HEK293 (cell line): ENCODE measurements at regions not wholly inside any gene's neighbourhood (a gene's known extent, or its start where the extent isn't known, plus 50 kb on each side); places are given as distances from the start of the nearest gene placed in this dataset.
A peak's percentile ranks its signal among the peaks of the same experiment; 100 is the strongest.

Experiments
- CTCF ChIA-PET: fragments of 350-600 bp; formaldehyde crosslinking; extraction: SDS; loops from one replicate; lab custom pipeline; 2021; ENCODE audit warnings: antibody characterized with exemption; lab: Yijun Ruan, JAX
- POLR2A ChIA-PET: fragments of 300-600 bp; formaldehyde crosslinking; extraction: SDS; loops from one replicate; lab custom pipeline; 2020; ENCODE audit warnings: antibody characterized with exemption, inconsistent platforms; lab: Yijun Ruan, JAX
- H3K27ac ChIP-seq: fragments of 200-500 bp; sonication (Bioruptor generic); 2 replicates; pipeline ENCODE4 v1.5.1; 2014; ENCODE audit warnings: low read depth, low read length, control low read depth, inconsistent platforms; ENCODE audit errors: extremely low read depth
- H3K36me3 ChIP-seq, 2 experiments: fragments of 200-500 bp in 1 of 2; sonication (Bioruptor generic) in 1 of 2; 1 replicate in 1 of 2; 2 replicates in 1 of 2; pipeline ENCODE4 v1.5.1; 2014 to 2017; ENCODE audit warnings: inconsistent platforms in 2 of 2, low read length in 2 of 2; ENCODE audit not compliant: control insufficient read depth in 2 of 2, insufficient read depth in 1 of 2
- H3K4me1 ChIP-seq: fragments of 200-500 bp; sonication (Bioruptor generic); 2 replicates; pipeline ENCODE4 v1.5.1; 2014; ENCODE audit warnings: mild to moderate bottlenecking, low read length, inconsistent platforms; ENCODE audit not compliant: control insufficient read depth, insufficient read depth
- H3K4me3 ChIP-seq: 2 replicates; pipeline ENCODE4 v1.5.1; 2011; ENCODE audit warnings: low read depth, mild to moderate bottlenecking, control low read depth, low read length, moderate library complexity
- H3K9me3 ChIP-seq: fragments of 200-500 bp; sonication (Bioruptor generic); 2 replicates; pipeline ENCODE4 v1.5.1; 2014; ENCODE audit warnings: low read depth, low read length, inconsistent platforms; ENCODE audit not compliant: control insufficient read depth, insufficient read depth
- BCL6B ChIP-seq: fragments of 450-650 bp; formaldehyde crosslinking; IDR thresholded peaks from 2 replicates; pipeline ENCODE4 v1.5.1; 2017; ENCODE audit warnings: missing biosample characterization, missing genetic modification characterization
- HOXD13 ChIP-seq: sonication (generic); formaldehyde crosslinking; IDR thresholded peaks from 2 replicates; pipeline ENCODE4 v1.8.0; 2022; ENCODE audit warnings: missing genetic modification reagents, borderline replicate concordance
- KLF10 ChIP-seq: fragments of 450-650 bp; IDR thresholded peaks from 2 replicates; pipeline ENCODE4 v1.5.1; 2018; ENCODE audit warnings: missing biosample characterization, mild to moderate bottlenecking, missing genetic modification characterization
- OVOL3 ChIP-seq: fragments of 450-650 bp; formaldehyde crosslinking; IDR thresholded peaks from 2 replicates; pipeline ENCODE4 v1.5.1; 2016; ENCODE audit warnings: missing biosample characterization, missing genetic modification characterization
- RBAK ChIP-seq: fragments of 450-650 bp; formaldehyde crosslinking; IDR thresholded peaks from 2 replicates; pipeline ENCODE4 v1.5.1; 2016; ENCODE audit warnings: missing biosample characterization, missing genetic modification characterization
- SCRT2 ChIP-seq: fragments of 450-650 bp; formaldehyde crosslinking; IDR thresholded peaks from 2 replicates; pipeline ENCODE4 v1.5.1; 2016; ENCODE audit warnings: missing biosample characterization, missing genetic modification characterization
- TRIM28 ChIP-seq: IDR thresholded peaks from 2 replicates; pipeline ENCODE4 v1.6.1; 2011; ENCODE audit warnings: low read length, control low read depth, borderline replicate concordance
- WT1 ChIP-seq: fragments of 450-650 bp; formaldehyde crosslinking; IDR thresholded peaks from 2 replicates; pipeline ENCODE4 v1.5.1; 2016; ENCODE audit warnings: missing biosample characterization, missing genetic modification characterization
- ZBTB11 ChIP-seq: fragments of 450-650 bp; formaldehyde crosslinking; conservative IDR thresholded peaks from 2 replicates; pipeline ENCODE4 v1.5.1; 2016; ENCODE audit warnings: low read depth, missing biosample characterization, missing genetic modification characterization
- ZNF133 ChIP-seq: fragments of 450-650 bp; formaldehyde crosslinking; IDR thresholded peaks from 2 replicates; pipeline ENCODE4 v1.5.1; 2016; ENCODE audit warnings: missing biosample characterization, missing genetic modification characterization
- ZNF146 ChIP-seq: fragments of 450-650 bp; formaldehyde crosslinking; IDR thresholded peaks from 2 replicates; pipeline ENCODE4 v1.5.1; 2016; ENCODE audit warnings: missing biosample characterization, missing genetic modification characterization
- ZNF155 ChIP-seq: fragments of 450-650 bp; formaldehyde crosslinking; IDR thresholded peaks from 2 replicates; pipeline ENCODE4 v1.5.1; 2016; ENCODE audit warnings: missing biosample characterization, missing genetic modification characterization
- ZNF366 ChIP-seq: fragments of 450-650 bp; formaldehyde crosslinking; conservative IDR thresholded peaks from 2 replicates; pipeline ENCODE4 v1.5.1; 2016; ENCODE audit warnings: missing biosample characterization, missing genetic modification characterization
- ZNF404 ChIP-seq: fragments of 450-650 bp; formaldehyde crosslinking; IDR thresholded peaks from 2 replicates; pipeline ENCODE4 v1.5.1; 2017; ENCODE audit warnings: missing biosample characterization, missing genetic modification characterization
- ZNF416 ChIP-seq: fragments of 450-650 bp; formaldehyde crosslinking; IDR thresholded peaks from 2 replicates; pipeline ENCODE4 v1.5.1; 2016; ENCODE audit warnings: missing biosample characterization, missing genetic modification characterization
- ZNF426 ChIP-seq: fragments of 450-650 bp; formaldehyde crosslinking; IDR thresholded peaks from 2 replicates; pipeline ENCODE4 v1.5.1; 2017; ENCODE audit warnings: missing biosample characterization, missing genetic modification characterization, mild to moderate bottlenecking, inconsistent platforms, moderate library complexity
- ZNF510 ChIP-seq: fragments of 450-650 bp; formaldehyde crosslinking; IDR thresholded peaks from 2 replicates; pipeline ENCODE4 v1.5.1; 2018; ENCODE audit warnings: mild to moderate bottlenecking, missing genetic modification characterization, missing biosample characterization; ENCODE audit not compliant: insufficient replicate concordance
- ZNF521 ChIP-seq: fragments of 450-650 bp; formaldehyde crosslinking; IDR thresholded peaks from 2 replicates; pipeline ENCODE4 v1.5.1; 2017; ENCODE audit warnings: missing biosample characterization, mild to moderate bottlenecking, missing genetic modification characterization
- ZNF529 ChIP-seq: fragments of 450-650 bp; formaldehyde crosslinking; IDR thresholded peaks from 2 replicates; pipeline ENCODE4 v1.5.1; 2017; ENCODE audit warnings: missing genetic modification characterization, missing biosample characterization; ENCODE audit not compliant: insufficient replicate concordance
- ZNF555 ChIP-seq: fragments of 450-650 bp; formaldehyde crosslinking; conservative IDR thresholded peaks from 2 replicates; pipeline ENCODE4 v1.5.1; 2017; ENCODE audit warnings: missing biosample characterization, mild to moderate bottlenecking, missing genetic modification characterization, inconsistent platforms
- ZNF610 ChIP-seq: fragments of 450-650 bp; formaldehyde crosslinking; IDR thresholded peaks from 2 replicates; pipeline ENCODE4 v1.5.1; 2016; ENCODE audit warnings: missing biosample characterization, missing genetic modification characterization, borderline replicate concordance
- ZNF707 ChIP-seq: fragments of 450-650 bp; formaldehyde crosslinking; IDR thresholded peaks from 2 replicates; pipeline ENCODE4 v1.5.1; 2016; ENCODE audit warnings: missing biosample characterization, missing genetic modification characterization
- ZNF837 ChIP-seq: fragments of 450-650 bp; formaldehyde crosslinking; IDR thresholded peaks from 2 replicates; pipeline ENCODE4 v1.5.1; 2016; ENCODE audit warnings: missing biosample characterization, missing genetic modification characterization
- ZSCAN23 ChIP-seq: fragments of 450-650 bp; formaldehyde crosslinking; IDR thresholded peaks from 2 replicates; pipeline ENCODE4 v1.5.1; 2016; ENCODE audit warnings: missing biosample characterization, missing genetic modification characterization
- ZSCAN30 ChIP-seq: fragments of 450-650 bp; IDR thresholded peaks from 2 replicates; pipeline ENCODE4 v1.5.1; 2018; ENCODE audit warnings: missing biosample characterization, mild to moderate bottlenecking, missing genetic modification characterization, moderate library complexity
- ZSCAN4 ChIP-seq: fragments of 450-650 bp; formaldehyde crosslinking; IDR thresholded peaks from 2 replicates; pipeline ENCODE4 v1.5.1; 2017; ENCODE audit warnings: missing biosample characterization, missing genetic modification characterization
- ZXDB ChIP-seq: fragments of 450-650 bp; formaldehyde crosslinking; IDR thresholded peaks from 2 replicates; pipeline ENCODE4 v1.5.1; 2016; ENCODE audit warnings: missing biosample characterization, missing genetic modification characterization

DNA sequence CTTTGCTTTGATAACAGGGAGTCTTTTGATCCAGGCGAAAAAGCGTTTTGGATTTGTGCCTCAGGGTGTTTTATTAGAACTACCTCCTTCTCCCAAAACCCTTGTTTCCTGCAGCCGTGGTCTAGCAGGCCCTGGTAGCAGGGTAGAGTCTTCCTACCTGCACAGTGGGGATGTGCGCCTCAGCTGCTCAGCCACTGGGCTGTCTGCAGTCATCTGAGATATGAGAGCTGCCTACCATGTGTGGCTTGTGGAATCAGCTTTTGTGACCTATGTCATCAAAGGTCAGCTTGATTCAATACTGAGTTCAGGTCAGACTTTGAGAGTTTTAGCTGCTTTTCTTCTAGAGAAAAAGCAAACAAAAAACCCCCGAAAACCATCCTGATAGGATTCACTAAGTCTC lies 279.5 kb downstream of the CLIC5 start:
- Histone ChIP-seq H3K4me1 (no peaks in the 10 kb centered on the region), H3K27ac (no peak overlapping the region), H3K36me3 (no peaks in the 10 kb centered on the region), H3K9me3 (no peaks in the 10 kb centered on the region)
- CTCF ChIA-PET, result interaction anchor here (0.7 to 0.9 kb wide), 2 partner anchors 22 to 1069 kb away, joined by 3 read pairs; no protein-coding TSS in a partner anchor
- POLR2A ChIA-PET, result interaction anchor here (0.5 kb wide), 1 partner anchor 555 kb away, joined by 4 read pairs; no protein-coding TSS in a partner anchor
- no peak for TF ChIP-seq ZNF510 (tag by site-specific recombination)
- TF ChIP-seq ZNF837 (tag by site-specific recombination), result no peak
- TF ChIP-seq ZNF366 (tag by site-specific recombination), result no peak
- no peak for TF ChIP-seq ZSCAN30 (tag by site-specific recombination)
- no peak for TF ChIP-seq ZNF426
- TF ChIP-seq BCL6B (tag by site-specific recombination), result no peak
- TF ChIP-seq ZNF529, result no peak
- TF ChIP-seq ZNF146 (tag by site-specific recombination), result no peak
- no peak for TF ChIP-seq TRIM28
- TF ChIP-seq WT1, result no peak
- TF ChIP-seq ZNF133 (tag by site-specific recombination), result no peak
- TF ChIP-seq ZNF155 (tag by site-specific recombination), result no peak
- TF ChIP-seq ZNF404, result no peak
- TF ChIP-seq ZXDB (tag by site-specific recombination), result no peak
- no peak for TF ChIP-seq RBAK
- TF ChIP-seq ZNF416 (tag by site-specific recombination), result no peak
- no peak for TF ChIP-seq ZNF610 (tag by site-specific recombination)
- TF ChIP-seq ZSCAN23 (tag by site-specific recombination), result no peak
- no peak for TF ChIP-seq HOXD13
- TF ChIP-seq, all 188 proteins: peak for 0
- H3K4me3 ChIP-seq, result no peak overlapping the region

- Histone ChIP-seq H3K9me3 (no peaks in the 10 kb centered on the region), H3K4me1 (no peaks in the 10 kb centered on the region), H3K36me3 (no peaks in the 10 kb centered on the region), H3K4me3 (no peak overlapping the region), H3K27ac (no peak overlapping the region)
- CTCF ChIA-PET, result interaction anchor here (0.7 kb wide), 1 partner anchor 681 kb away, joined by 3 read pairs; no protein-coding TSS in a partner anchor
- POLR2A ChIA-PET, result no interaction called here
- TF ChIP-seq ZSCAN4 (tag by site-specific recombination) (no peak), ZNF521 (tag by site-specific recombination) (no peak), ZNF707 (tag by site-specific recombination) (no peak), ZNF555 (tag by site-specific recombination) (no peak)
These were observed 282.9 kb downstream of the CLIC5 start for GRCh38 chr6:45732731-45733130.

GRCh38 chr6:45730232-45730631 lies 285.4 kb downstream of the CLIC5 start:
- Histone ChIP-seq H3K27ac (no peak overlapping the region), H3K4me1 (no peaks in the 10 kb centered on the region), H3K4me3 (no peak overlapping the region), H3K36me3 (no peaks in the 10 kb centered on the region), H3K9me3 (no peaks in the 10 kb centered on the region)
- CTCF ChIA-PET, result no interaction called here
- POLR2A ChIA-PET, result no interaction called here
- TF ChIP-seq RBAK, result no peak
- peak; percentile 42 for TF ChIP-seq SCRT2
- TF ChIP-seq KLF10 (tag by site-specific recombination), result no peak
- TF ChIP-seq OVOL3 (tag by site-specific recombination), result no peak
- no peak for TF ChIP-seq ZBTB11 (tag by site-specific recombination)
